ENCODE measurements at regions not wholly inside any gene's neighbourhood (a gene's known extent, or its start where the extent isn't known, plus 50 kb on each side); places are given as distances from the start of the nearest gene placed in this dataset.

DNA sequence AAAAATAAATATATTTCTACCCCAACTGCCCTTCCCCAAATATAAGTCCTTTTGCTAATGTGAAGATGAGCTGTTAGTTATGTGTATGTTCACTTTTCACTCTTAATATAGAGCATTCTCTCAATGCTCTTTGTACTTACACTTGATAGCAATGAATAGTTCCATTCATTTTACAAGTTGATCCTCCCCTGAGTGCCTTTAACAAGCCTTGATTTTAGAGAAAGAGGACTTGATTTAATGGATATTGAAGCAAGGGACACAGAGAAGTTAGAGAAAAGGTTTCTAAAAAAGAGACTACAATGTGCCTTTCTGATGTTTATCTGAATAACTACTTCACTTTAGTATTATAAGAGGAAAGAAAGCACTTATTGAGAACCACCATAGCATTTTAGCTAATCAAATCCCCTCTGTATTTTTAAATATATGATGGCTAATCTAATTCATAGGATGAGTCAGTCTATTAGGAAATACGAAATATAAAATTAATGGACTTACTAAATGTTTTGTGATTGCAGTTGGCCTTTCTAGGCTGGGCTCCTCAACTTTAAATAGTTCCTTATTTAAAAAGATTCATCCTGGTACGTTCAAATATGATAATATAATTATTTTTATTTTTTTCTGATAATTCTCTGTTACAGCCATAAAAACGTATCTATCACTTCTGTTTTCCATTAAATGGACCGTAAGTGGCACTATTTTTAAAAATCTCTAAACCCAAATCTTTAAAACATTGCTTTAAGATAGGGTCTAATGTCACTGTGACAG lies 1097.8 kb upstream of the SLC10A2 start:
- no TSS peak for BruUV-seq (replicated peaks)
- CTCF ChIA-PET = no interaction called here

DNA sequence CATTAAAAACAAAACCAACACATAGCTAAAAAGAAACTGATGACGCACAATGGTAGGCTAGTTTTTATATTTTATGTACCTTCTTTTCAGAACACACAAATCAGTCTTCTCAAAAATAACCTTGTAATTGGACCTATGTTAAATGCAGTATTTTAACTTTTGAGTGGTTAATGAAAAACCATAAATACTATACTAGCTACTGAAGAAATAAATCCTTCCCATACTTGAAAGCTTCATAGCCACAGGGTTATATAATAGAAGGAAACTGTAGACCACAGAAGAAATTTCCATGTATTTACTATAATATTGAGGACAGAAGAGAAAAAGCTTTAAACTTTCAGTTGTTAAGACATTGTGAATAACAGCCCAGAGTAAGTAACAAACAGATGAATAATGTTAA lies 1094.3 kb upstream of the SLC10A2 start:
- CTCF ChIA-PET = no interaction called here

More for the DNA sequence above, 1097.8 kb upstream of the SLC10A2 start:
- Histone ChIP-seq H3K27ac (ENCODE audit: low read length) (no peak overlapping the region), H2AFZ (ENCODE audit: low read length) (no peak overlapping the region), H3K9ac (ENCODE audit: low read length) (no peak overlapping the region), H3K27me3 (ENCODE audit: low read length) (no peaks in the 10 kb centered on the region), H3K36me3 (ENCODE audit: low read depth, low read length) (no peaks in the 10 kb centered on the region), H3K9me2 (replicated peaks; ENCODE audit: low read length) (no peaks in the 10 kb centered on the region), H3K79me2 (ENCODE audit: low read length) (no peaks in the 10 kb centered on the region), H3K4me1 (ENCODE audit: insufficient read depth, low read length) (no peaks in the 10 kb centered on the region), H3K4me3 (ENCODE audit: low read length) (no peak overlapping the region), H3K9me3 (ENCODE audit: low read length) (no peaks in the 10 kb centered on the region), H3K4me2 (ENCODE audit: low read length) (no peak overlapping the region), H3F3A (ENCODE audit: low read length, unreplicated experiment) (no peaks in the 10 kb centered on the region), H4K20me1 (ENCODE audit: low read length) (no peaks in the 10 kb centered on the region)
- POLR2A ChIA-PET (ENCODE audit: unreplicated experiment) = no interaction called here
- ATAC-seq (no peak), DNase-seq (no peak)
- intact Hi-C loops (cut with micrococcal nuclease) = no loop called here
- TF ChIP-seq, protein P1, sequence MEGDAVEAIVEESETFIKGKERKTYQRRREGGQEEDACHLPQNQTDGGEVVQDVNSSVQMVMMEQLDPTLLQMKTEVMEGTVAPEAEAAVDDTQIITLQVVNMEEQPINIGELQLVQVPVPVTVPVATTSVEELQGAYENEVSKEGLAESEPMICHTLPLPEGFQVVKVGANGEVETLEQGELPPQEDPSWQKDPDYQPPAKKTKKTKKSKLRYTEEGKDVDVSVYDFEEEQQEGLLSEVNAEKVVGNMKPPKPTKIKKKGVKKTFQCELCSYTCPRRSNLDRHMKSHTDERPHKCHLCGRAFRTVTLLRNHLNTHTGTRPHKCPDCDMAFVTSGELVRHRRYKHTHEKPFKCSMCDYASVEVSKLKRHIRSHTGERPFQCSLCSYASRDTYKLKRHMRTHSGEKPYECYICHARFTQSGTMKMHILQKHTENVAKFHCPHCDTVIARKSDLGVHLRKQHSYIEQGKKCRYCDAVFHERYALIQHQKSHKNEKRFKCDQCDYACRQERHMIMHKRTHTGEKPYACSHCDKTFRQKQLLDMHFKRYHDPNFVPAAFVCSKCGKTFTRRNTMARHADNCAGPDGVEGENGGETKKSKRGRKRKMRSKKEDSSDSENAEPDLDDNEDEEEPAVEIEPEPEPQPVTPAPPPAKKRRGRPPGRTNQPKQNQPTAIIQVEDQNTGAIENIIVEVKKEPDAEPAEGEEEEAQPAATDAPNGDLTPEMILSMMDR (conservative IDR thresholded peaks at IDR 0.05; ENCODE audit: low read depth, low read length) = no peak
- no peak for TF ChIP-seq EZH2 (IDR thresholded peaks at IDR 0.05; ENCODE audit: low read length, unreplicated experiment)
- no peak for TF ChIP-seq EZH2phosphoT487 (IDR thresholded peaks at IDR 0.05; ENCODE audit: borderline replicate concordance, low read length)

DNA sequence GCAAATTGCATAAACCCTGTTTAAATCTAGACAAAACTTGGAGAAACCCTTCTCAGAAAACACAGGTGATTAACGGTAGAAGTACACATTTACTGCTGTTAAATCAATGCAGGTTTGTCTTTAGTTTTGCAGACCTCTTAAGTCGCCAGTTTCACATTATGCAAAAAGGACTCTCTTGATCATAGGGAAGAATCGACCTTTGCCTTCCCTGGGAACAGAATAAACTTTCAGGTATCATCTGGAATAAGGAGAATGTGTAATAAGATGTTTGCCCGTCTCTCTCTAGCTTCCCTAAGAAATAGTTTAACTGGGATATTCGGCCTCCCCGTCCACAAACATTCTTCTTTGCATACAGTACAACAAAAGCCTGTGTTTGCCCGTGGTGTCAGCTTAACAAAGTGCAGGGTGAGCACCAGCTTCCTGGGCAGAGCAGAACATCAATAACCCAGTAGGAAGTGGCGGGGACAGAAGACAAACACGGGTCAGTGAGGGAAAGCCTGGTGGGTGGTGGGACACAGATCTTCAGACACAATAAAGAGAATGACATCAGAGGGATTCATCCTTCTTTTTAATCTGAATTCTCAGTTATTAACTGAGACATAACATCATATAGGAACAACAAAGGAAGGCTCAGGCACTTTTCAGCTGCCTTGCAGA lies 1077.7 kb upstream of the SLC10A2 start:
- Histone ChIP-seq H3K79me2 (ENCODE audit: low read length) (no peaks in the 10 kb centered on the region), H3F3A (ENCODE audit: low read length, unreplicated experiment) (no peaks in the 10 kb centered on the region), H3K9ac (ENCODE audit: low read length) (no peak overlapping the region), H3K4me2 (ENCODE audit: low read length) (peak overlapping the region; percentile 43), H2AFZ (ENCODE audit: low read length) (peak overlapping the region; percentile 51), H4K20me1 (ENCODE audit: low read length) (no peaks in the 10 kb centered on the region), H3K27ac (ENCODE audit: low read length) (no peak overlapping the region), H3K9me2 (replicated peaks; ENCODE audit: low read length) (no peaks in the 10 kb centered on the region), H3K27me3 (ENCODE audit: low read length) (no peaks in the 10 kb centered on the region), H3K4me3 (ENCODE audit: low read length) (no peak overlapping the region), H3K9me3 (ENCODE audit: low read length) (no peaks in the 10 kb centered on the region), H3K4me1 (ENCODE audit: insufficient read depth, low read length) (no peaks in the 10 kb centered on the region), H3K36me3 (ENCODE audit: low read depth, low read length) (no peaks in the 10 kb centered on the region)
- ATAC-seq (peak; percentile 82), DNase-seq (peak; percentile 1)
- intact Hi-C loops (cut with micrococcal nuclease) = loop anchor here (10.0 kb wide), 1 partner anchor 259 kb away; no protein-coding TSS in a partner anchor
- no TSS peak for BruUV-seq (replicated peaks)
- ChIA-PET POLR2A (ENCODE audit: unreplicated experiment) (no interaction called here), CTCF (no interaction called here)
- TF ChIP-seq, protein P1 (conservative IDR thresholded peaks at IDR 0.05; ENCODE audit: low read depth, low read length) = no peak
- TF ChIP-seq EZH2phosphoT487 (IDR thresholded peaks at IDR 0.05; ENCODE audit: borderline replicate concordance, low read length) (no peak), EZH2 (IDR thresholded peaks at IDR 0.05; ENCODE audit: low read length, unreplicated experiment) (no peak)

More for the DNA sequence above, 1094.3 kb upstream of the SLC10A2 start:
- Histone ChIP-seq H3K36me3 (ENCODE audit: low read depth, low read length) (no peaks in the 10 kb centered on the region), H3K4me3 (ENCODE audit: low read length) (no peak overlapping the region), H3K4me2 (ENCODE audit: low read length) (no peak overlapping the region), H4K20me1 (ENCODE audit: low read length) (no peaks in the 10 kb centered on the region), H2AFZ (ENCODE audit: low read length) (no peak overlapping the region), H3K27ac (ENCODE audit: low read length) (no peak overlapping the region), H3K79me2 (ENCODE audit: low read length) (no peaks in the 10 kb centered on the region), H3K9me2 (replicated peaks; ENCODE audit: low read length) (no peaks in the 10 kb centered on the region), H3F3A (ENCODE audit: low read length, unreplicated experiment) (no peaks in the 10 kb centered on the region), H3K27me3 (ENCODE audit: low read length) (no peaks in the 10 kb centered on the region), H3K4me1 (ENCODE audit: insufficient read depth, low read length) (no peaks in the 10 kb centered on the region), H3K9ac (ENCODE audit: low read length) (no peak overlapping the region), H3K9me3 (ENCODE audit: low read length) (no peaks in the 10 kb centered on the region)
- ATAC-seq = no peak
- DNase-seq = no peak
- POLR2A ChIA-PET (ENCODE audit: unreplicated experiment) = no interaction called here
- no TSS peak for BruUV-seq (replicated peaks)
- TF ChIP-seq EZH2 (IDR thresholded peaks at IDR 0.05; ENCODE audit: low read length, unreplicated experiment) = no peak
- intact Hi-C loops (cut with micrococcal nuclease) = no loop called here
